Transverse colon (tissue), 3 donors: ENCODE measurements at regions not wholly inside any gene's neighbourhood (a gene's known extent, or its start where the extent isn't known, plus 50 kb on each side); places are given as distances from the start of the nearest gene placed in this dataset.

Source experiments
- EP300 ChIP-seq: sonication (generic); formaldehyde crosslinking; IDR thresholded peaks from one replicate; pipeline ENCODE4 v1.6.1; 2017; ENCODE audit warnings: antibody characterized with exemption, low read depth
- POLR2A ChIP-seq: fragments of 450-650 bp; IDR thresholded peaks from one replicate; pipeline ENCODE4 v1.6.1; 2016; ENCODE audit warnings: antibody characterized with exemption, mild to moderate bottlenecking, moderate library complexity
- TF ChIP-seq, protein P1 (sequence below), 5 experiments: fragments of 200-600 bp in 3 of 5; fragments of 450-650 bp in 2 of 5; sonication (generic) in 3 of 5; IDR thresholded peaks; 1 replicate in 2 of 5; 2 replicates in 3 of 5; pipeline ENCODE4 v1.5.1; 2016 to 2017; ENCODE audit warnings: antibody characterized with exemption in 5 of 5, inconsistent platforms in 3 of 5, mild to moderate bottlenecking in 2 of 5, moderate library complexity in 1 of 5

- TF ChIP-seq, protein P1, sequence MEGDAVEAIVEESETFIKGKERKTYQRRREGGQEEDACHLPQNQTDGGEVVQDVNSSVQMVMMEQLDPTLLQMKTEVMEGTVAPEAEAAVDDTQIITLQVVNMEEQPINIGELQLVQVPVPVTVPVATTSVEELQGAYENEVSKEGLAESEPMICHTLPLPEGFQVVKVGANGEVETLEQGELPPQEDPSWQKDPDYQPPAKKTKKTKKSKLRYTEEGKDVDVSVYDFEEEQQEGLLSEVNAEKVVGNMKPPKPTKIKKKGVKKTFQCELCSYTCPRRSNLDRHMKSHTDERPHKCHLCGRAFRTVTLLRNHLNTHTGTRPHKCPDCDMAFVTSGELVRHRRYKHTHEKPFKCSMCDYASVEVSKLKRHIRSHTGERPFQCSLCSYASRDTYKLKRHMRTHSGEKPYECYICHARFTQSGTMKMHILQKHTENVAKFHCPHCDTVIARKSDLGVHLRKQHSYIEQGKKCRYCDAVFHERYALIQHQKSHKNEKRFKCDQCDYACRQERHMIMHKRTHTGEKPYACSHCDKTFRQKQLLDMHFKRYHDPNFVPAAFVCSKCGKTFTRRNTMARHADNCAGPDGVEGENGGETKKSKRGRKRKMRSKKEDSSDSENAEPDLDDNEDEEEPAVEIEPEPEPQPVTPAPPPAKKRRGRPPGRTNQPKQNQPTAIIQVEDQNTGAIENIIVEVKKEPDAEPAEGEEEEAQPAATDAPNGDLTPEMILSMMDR (IDR thresholded peaks at IDR 0.05): no peak
- TF ChIP-seq EP300: no peak
- no peak for TF ChIP-seq POLR2A
Measured at GRCh38 chr9:129319076-129319937, 141.2 kb upstream of the IER5L start.
